Gastroesophageal sphincter (tissue), 3 donors: ENCODE measurements at regions not wholly inside any gene's neighbourhood (a gene's known extent, or its start where the extent isn't known, plus 50 kb on each side); places are given as distances from the start of the nearest gene placed in this dataset.

ENCODE experiments used
- CTCF ChIP-seq, 4 experiments: fragments of 200-600 bp in 2 of 4; fragments of 450-650 bp in 2 of 4; sonication (generic) in 1 of 4; IDR thresholded peaks; one replicate each; pipeline ENCODE4 v1.5.1; 2017 to 2019; ENCODE audit warnings: antibody characterized with exemption in 4 of 4, mild to moderate bottlenecking in 2 of 4, moderate library complexity in 2 of 4
- EP300 ChIP-seq: sonication (generic); formaldehyde crosslinking; IDR thresholded peaks from one replicate; pipeline ENCODE4 v1.6.1; 2017; ENCODE audit warnings: antibody characterized with exemption, mild to moderate bottlenecking
- POLR2A ChIP-seq, 2 donors: fragments of 450-650 bp; IDR thresholded peaks; one replicate each; pipeline ENCODE4 v1.6.1; 2017; ENCODE audit warnings: antibody characterized with exemption in 2 of 2, mild to moderate bottlenecking in 2 of 2, moderate library complexity in 1 of 2

GRCh38 chr11:83389975-83390374, 103.8 kb upstream of the CCDC90B start:
- TF ChIP-seq POLR2A (IDR thresholded peaks at IDR 0.05) (no peak), EP300 (no peak), CTCF (IDR thresholded peaks at IDR 0.05) (no peak)
